ENCODE measurements at regions not wholly inside any gene's neighbourhood (a gene's known extent, or its start where the extent isn't known, plus 50 kb on each side); places are given as distances from the start of the nearest gene placed in this dataset.
"Not testable (repeated sequence)": the region's sequence is repeated elsewhere in the genome, so short reads cannot be mapped to it uniquely, and the experiment has no call there.

DNA sequence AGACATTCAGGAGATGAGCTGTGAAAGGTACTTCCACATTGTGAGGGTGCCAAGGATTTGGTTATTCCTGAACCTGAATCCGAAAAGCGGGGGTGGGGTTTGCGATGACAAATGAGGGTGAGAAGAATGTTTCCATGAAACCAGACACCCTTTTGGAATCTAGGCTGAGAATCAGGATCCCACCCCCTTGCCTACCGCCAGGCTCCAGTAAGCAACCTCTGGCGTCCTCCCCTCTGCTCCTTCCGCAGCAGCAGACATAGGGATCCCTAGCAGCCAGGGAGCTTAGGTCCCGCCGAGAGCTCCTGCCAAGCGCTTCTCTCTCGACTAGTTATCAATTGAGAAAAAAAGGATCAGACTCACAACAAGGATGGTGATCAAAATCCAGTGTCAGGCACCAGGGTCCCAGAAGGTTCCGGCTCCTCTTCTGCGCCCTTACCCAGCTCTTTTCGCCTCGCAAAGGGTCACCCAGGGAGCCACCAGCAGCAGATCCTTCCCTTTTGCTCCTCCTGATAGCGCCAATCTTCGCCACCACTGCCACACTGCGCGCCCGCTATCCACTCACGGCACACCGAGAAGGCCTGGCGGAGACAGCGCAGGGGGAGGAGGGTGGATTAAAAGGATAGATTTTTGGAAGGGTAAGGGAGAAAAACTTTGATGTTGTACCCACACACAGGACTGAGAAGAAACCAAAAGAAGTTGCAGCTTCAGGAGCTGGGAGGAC, 859.5 kb downstream of the KCNJ18 start:
- H3K9ac ChIP-seq (ENCODE audit: low read length); H3K79me2 ChIP-seq (replicated peaks; ENCODE audit: insufficient read depth, low read length); H3K9me2 ChIP-seq (ENCODE audit: insufficient read depth, low read length); H3K4me3 ChIP-seq (ENCODE audit: low read length); H4K20me1 ChIP-seq (ENCODE audit: insufficient read depth); H3F3A ChIP-seq (ENCODE audit: insufficient read depth, low read length, poor library complexity, severe bottlenecking); H3K4me2 ChIP-seq (ENCODE audit: low read length); H2AFZ ChIP-seq (ENCODE audit: low read depth, low read length); H3K9me3 ChIP-seq (ENCODE audit: low read length); H3K27me3 ChIP-seq (ENCODE audit: insufficient read depth, low read depth, low read length); H3K36me3 ChIP-seq (ENCODE audit: insufficient read depth, low read length); H3K27ac ChIP-seq (ENCODE audit: low read length): not testable (repeated sequence)

DNA sequence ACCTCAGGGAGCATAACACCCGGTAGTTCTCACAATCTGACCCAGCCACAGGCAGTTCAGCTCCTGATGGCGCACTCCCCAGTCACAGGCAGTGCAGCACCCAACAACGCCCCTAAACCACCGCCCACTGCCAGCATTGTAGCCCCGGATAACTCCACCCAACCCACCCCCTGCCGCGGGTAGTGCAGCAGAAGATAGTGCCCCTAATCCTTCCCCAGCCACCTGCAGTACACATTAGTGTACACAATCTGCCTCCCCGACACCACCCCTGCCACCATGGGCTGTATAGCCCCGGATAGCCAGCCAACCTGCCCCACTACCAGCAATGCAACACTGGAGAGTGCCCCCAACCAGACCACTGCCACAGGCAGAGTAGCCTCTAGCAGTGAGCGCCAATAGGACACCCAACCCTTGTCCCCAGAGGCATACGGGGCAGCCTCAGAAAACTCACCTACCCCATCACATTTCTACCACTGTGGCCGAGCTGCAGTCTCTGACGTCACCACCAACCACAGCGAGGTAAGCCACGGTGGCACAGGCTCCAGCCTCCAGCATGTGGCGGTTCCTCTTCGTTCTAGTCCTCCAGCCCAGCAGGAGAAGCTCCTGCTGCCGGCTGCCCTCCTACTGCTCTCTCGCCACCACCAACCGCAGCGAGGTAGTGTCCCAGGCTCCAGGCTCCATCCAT, 877.3 kb downstream of the KCNJ18 start:
- Histone ChIP-seq H4K20me1 (ENCODE audit: insufficient read depth) (no peaks in the 10 kb centered on the region), H3K27me3 (ENCODE audit: insufficient read depth, low read depth, low read length) (no peaks in the 10 kb centered on the region), H3K79me2 (replicated peaks; ENCODE audit: insufficient read depth, low read length) (no peaks in the 10 kb centered on the region), H2AFZ (ENCODE audit: low read depth, low read length) (no peak overlapping the region), H3K4me3 (ENCODE audit: low read length) (no peak overlapping the region), H3K9me3 (ENCODE audit: low read length) (peaks cover 8% of the 10 kb centered on the region), H3K36me3 (ENCODE audit: insufficient read depth, low read length) (no peaks in the 10 kb centered on the region), H3K4me2 (ENCODE audit: low read length) (no peak overlapping the region), H3K27ac (ENCODE audit: low read length) (no peak overlapping the region), H3F3A (ENCODE audit: insufficient read depth, low read length, poor library complexity, severe bottlenecking) (no peaks in the 10 kb centered on the region), H3K9ac (ENCODE audit: low read length) (no peak overlapping the region), H3K9me2 (ENCODE audit: insufficient read depth, low read length) (no peaks in the 10 kb centered on the region)
- TF ChIP-seq, protein P1, sequence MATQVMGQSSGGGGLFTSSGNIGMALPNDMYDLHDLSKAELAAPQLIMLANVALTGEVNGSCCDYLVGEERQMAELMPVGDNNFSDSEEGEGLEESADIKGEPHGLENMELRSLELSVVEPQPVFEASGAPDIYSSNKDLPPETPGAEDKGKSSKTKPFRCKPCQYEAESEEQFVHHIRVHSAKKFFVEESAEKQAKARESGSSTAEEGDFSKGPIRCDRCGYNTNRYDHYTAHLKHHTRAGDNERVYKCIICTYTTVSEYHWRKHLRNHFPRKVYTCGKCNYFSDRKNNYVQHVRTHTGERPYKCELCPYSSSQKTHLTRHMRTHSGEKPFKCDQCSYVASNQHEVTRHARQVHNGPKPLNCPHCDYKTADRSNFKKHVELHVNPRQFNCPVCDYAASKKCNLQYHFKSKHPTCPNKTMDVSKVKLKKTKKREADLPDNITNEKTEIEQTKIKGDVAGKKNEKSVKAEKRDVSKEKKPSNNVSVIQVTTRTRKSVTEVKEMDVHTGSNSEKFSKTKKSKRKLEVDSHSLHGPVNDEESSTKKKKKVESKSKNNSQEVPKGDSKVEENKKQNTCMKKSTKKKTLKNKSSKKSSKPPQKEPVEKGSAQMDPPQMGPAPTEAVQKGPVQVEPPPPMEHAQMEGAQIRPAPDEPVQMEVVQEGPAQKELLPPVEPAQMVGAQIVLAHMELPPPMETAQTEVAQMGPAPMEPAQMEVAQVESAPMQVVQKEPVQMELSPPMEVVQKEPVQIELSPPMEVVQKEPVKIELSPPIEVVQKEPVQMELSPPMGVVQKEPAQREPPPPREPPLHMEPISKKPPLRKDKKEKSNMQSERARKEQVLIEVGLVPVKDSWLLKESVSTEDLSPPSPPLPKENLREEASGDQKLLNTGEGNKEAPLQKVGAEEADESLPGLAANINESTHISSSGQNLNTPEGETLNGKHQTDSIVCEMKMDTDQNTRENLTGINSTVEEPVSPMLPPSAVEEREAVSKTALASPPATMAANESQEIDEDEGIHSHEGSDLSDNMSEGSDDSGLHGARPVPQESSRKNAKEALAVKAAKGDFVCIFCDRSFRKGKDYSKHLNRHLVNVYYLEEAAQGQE (IDR thresholded peaks at IDR 0.05; ENCODE audit: borderline replicate concordance): no peak
- TF ChIP-seq, protein P2, sequence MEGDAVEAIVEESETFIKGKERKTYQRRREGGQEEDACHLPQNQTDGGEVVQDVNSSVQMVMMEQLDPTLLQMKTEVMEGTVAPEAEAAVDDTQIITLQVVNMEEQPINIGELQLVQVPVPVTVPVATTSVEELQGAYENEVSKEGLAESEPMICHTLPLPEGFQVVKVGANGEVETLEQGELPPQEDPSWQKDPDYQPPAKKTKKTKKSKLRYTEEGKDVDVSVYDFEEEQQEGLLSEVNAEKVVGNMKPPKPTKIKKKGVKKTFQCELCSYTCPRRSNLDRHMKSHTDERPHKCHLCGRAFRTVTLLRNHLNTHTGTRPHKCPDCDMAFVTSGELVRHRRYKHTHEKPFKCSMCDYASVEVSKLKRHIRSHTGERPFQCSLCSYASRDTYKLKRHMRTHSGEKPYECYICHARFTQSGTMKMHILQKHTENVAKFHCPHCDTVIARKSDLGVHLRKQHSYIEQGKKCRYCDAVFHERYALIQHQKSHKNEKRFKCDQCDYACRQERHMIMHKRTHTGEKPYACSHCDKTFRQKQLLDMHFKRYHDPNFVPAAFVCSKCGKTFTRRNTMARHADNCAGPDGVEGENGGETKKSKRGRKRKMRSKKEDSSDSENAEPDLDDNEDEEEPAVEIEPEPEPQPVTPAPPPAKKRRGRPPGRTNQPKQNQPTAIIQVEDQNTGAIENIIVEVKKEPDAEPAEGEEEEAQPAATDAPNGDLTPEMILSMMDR (IDR thresholded peaks at IDR 0.05; ENCODE audit: poor library complexity, severe bottlenecking): no peak
- TF ChIP-seq RAD21 (conservative IDR thresholded peaks at IDR 0.05) (no peak), EZH2 (IDR thresholded peaks at IDR 0.05; ENCODE audit: borderline replicate concordance, insufficient read depth, low read length, poor library complexity, severe bottlenecking) (no peak), SMC3 (conservative IDR thresholded peaks at IDR 0.05; ENCODE audit: poor library complexity) (no peak), TAF1 (IDR thresholded peaks at IDR 0.05; ENCODE audit: low read depth) (no peak), EP300 (conservative IDR thresholded peaks at IDR 0.05; ENCODE audit: poor library complexity, severe bottlenecking) (no peak), POLR2AphosphoS5 (IDR thresholded peaks at IDR 0.05) (no peak), MXI1 (conservative IDR thresholded peaks at IDR 0.05; ENCODE audit: poor library complexity, severe bottlenecking) (no peak)
